ENCODE measurements at regions not wholly inside any gene's neighbourhood (a gene's known extent, or its start where the extent isn't known, plus 50 kb on each side); places are given as distances from the start of the nearest gene placed in this dataset.
A peak's percentile ranks its signal among the peaks of the same experiment; 100 is the strongest.

DNA sequence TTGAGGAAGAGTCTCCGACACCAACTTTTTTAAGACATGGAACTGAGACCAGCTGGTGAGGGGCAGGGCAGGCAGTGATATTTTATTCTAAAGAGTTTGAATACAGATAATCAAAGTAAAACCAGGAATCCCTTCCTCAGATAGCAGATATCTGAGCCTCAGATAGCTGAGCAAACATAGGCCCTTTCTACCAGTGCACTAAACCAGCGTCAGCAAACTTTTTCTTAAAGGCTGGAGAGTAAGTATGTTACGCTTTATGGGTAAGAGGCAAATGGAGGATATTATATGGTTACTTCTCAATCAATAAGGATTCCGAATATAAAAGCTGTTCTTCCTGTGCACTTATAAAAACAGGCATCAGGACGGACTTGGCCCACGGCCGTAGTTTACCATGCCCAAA, 73.9 kb downstream of the WNT5A start:
- no peak for DNase-seq (ENCODE audit: low read depth in 2 of 3, low spot score in 1 of 3)

DNA sequence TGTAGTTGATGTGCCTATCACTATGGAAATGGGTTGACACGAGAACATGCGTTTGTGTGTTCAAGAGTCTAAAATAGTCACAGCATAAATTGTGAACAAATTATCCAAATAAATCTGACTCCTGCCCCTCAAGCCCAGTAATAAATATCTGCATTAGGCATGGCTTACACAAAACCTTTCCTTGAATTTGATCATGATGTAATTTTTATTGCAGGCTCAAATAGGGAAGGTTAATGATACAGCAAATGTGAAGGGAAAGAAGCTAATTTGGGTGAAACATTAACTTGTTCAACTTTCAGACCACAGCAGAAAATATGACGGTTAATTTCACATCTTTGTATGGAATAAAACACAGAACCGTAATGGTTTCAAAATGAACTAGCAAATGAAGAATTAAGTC, 74.6 kb downstream of the WNT5A start:
- DNase-seq (ENCODE audit: low read depth in 2 of 3, low spot score in 1 of 3), result no peak

DNA sequence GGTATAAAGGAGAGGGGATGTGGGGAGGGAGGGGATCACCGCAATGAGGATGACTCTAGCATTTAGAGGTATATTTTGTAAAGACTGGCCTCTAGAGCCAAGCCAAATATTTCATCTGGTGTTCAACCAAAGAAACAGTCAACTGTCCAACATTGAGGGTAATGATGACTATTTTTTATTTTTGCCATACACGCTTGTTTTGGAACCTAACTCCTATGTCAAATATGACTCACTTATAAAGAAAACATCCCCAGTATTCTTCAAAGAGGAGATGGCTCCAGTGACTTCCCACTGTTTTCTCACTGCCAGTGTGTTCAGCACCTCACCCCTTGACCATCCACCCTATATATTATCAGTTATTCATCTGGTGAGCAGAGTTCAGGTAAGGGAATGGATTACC, 77.3 kb downstream of the WNT5A start:
- no peak for DNase-seq (ENCODE audit: low read depth in 2 of 3, low spot score in 1 of 3)

DNA sequence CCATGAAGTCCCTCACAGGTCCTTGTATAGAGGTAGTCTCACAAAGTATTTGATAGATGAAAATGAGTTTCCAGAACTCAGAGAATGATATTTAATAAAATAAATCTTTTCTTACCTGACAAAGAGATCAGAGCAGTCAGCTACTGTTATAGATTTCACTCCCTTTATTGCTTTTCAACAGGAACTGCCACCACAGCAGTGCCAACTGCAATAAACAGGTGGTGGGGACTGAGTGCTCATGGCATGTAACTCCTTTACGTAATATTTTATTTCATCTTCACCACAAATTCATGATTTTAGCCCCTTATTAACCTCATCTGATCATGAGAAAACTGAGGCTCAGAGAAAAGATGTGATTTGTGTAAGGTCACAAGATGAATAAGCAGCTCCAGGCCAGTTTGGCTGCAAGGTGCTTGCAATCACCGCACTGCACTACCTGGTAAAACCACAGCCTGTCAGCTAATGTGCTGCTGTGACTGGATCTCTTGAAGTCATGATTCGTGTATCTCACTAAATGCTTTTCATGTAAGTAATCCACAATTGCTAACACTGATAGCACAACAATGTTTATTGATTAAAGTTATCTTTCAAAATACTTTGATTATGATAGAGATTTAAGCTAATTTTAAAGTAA, 78.8 kb downstream of the WNT5A start:
- no peak for DNase-seq (ENCODE audit: low read depth in 2 of 3, low spot score in 1 of 3)

DNA sequence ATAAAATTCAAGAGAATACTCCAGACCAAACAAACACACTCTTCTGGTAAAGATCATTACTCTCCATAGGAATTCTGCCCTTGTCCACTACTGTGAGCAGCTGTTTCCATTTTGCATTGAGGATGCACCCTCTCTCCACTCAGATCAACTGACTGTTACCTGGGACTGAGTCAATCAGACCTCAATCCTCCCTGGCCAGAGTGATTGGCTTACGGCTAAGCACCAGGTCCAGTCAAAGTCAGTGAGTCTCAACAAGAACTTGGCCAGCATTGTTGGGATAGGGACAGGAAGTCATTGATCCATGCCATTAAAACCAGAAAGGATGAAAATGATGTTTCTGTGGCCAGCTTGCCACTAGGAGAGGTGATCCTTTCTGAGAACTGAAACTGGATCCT, 79.7 kb downstream of the WNT5A start:
- no peak for DNase-seq (ENCODE audit: low read depth in 2 of 3, low spot score in 1 of 3)

DNA sequence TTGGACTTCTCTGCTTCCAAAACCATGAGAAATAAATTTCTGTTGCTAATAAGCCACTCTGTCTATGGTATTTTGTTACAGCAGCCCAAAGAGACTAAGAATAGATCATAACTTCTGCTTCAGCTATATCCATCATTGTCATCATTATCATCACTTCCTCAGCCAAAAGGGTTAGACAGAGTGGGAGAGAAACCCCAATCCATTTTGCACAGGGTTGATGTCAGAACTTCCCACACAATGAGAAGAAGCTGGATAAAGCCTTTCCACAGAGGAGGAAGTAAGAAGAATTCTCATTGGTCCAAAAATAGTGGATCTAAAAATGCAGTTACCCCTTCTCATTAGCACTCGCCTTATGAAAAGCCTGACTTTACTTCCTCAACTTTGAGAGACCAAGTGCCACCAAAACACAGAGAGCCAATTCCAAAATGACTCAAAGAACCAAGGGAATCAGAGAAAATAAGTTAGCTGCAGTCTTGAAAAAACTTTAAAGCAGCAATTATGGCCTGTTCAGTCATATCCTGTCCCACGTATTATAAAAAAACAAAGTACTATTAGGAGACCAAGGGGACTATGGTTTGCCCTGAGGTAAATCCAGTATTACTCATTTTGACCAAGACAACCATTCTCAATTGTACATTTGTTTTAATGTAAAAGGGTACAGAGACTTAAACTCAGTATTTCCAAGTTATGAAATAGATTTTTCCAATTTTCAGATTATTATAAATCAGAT, 80.2 kb downstream of the WNT5A start:
- no peak for DNase-seq (ENCODE audit: low read depth in 2 of 3, low spot score in 1 of 3)

DNA sequence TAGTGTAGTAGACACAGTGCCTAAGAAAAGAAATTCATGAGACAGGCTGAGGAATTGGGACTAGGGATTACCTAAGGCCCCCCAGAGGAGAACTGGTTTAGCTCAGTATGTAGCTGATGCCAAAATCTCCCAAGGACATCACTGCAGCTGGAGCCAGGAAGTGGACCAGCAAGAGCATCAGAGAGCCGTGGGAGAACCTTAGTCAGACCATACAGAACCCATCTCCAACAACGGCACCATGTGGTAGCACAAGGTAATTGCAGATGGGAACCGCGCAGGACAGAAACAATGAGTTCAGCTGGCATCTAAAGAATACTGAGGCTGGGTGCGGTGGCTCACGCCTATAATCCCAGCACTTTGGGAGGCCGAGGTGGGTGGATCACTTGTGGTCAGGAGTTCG, 81.7 kb downstream of the WNT5A start:
- peak in 1 of 3 donors; percentile 0 for DNase-seq (ENCODE audit: low read depth in 2 of 3, low spot score in 1 of 3)

DNA sequence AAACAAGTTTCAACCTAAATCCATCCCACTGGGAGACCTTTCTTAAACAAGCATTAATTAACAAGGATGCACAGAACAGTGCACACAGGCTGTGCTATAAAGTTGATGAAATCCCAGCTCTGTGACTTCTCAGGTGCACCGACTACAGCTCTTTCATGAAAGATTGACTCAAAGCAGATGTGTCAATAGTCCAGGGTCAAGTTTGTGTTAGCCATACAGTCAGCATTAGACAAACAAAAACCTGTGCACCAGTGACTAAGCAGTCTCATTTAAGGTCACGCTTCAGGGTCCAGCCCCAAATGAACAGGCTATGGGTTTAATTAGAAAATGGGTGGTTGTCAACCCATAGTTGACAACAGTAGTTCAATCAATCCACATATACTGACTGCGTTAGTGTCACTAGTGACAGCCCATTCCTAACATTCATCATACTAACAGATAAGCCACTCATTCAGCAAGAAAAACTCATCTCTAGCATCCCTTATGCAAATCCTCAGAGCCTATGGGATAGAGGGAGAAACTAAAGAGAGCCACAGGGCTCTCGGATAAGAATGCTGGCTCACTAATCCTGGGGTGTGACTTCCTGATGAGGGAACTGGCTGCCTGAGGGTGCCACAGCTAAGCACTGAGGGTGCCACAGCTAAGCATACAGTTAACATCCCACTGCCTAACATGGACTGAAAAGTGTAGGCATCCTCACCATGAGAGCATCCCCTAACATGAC, 84.1 kb downstream of the WNT5A start:
- DNase-seq (ENCODE audit: low read depth in 2 of 3, low spot score in 1 of 3), result no peak

DNA sequence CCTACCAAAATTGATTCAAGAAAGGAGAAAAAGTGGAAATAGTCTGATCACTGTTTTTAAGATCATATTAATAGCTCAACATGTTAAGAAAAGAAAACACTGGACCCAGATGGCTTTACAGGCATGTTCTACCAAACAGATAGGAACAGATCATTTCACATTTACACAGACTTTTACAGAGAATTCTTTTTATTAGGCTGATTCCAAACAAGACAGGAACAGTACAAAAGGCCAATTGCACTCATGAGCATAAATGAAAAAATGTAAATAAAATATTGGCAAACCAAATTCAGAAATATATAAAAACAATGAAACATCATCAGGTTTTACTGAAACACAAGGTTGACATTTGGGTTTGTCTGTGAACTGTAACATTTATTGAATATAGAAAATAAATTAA, 106.5 kb downstream of the WNT5A start:
- no peak for DNase-seq (ENCODE audit: low read depth in 2 of 3, low spot score in 1 of 3)

DNA sequence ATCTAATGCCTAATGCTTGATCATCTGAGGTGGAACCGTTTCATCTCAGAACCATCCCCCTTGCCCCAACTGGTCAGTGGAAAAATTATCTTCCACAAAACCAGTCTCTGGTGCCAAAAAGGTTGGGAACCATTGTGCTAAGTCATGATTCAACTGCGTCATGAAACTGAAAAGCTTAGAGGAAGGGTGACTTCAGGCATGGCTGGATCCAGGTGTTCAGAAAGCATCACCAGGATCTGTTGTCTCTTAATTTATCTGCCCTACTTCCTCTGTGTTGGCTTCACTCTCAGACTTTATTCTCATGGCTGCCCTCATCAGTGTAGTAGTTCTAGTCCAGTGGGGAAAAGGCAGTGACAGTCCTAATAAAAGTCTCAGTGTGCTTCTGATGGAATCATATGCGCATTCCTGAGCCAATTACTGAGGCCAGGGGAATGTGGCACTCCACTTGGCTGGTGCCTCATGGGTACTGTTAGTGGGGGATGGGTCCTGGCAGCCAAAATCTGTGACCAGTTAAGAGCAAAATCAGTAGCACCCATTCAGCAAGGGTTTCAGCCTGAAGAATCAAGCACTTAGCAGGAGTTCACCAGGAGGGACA, 110.3 kb downstream of the WNT5A start:
- no peak for DNase-seq (ENCODE audit: low read depth in 2 of 3, low spot score in 1 of 3)

DNA sequence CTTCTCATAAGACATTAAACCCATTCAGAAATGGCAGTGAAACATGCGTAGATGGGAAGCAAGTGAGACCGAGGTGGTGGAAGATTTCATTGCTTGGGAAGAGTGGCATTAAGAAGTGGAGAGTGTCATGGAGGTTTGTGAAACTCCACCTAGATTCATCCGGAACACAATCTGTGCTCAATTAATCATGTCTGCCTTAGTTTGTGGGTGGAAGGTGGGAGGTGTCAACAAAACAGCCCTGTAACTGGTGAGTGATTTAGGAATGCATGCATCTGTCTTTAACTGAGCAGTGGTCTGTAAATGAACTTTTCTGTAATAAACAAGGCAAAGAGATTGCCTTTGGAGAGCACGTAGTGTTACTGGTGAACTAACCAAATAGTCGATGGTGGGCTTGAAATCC, 113.7 kb downstream of the WNT5A start:
- no peak for DNase-seq (ENCODE audit: low read depth in 2 of 3, low spot score in 1 of 3)

DNA sequence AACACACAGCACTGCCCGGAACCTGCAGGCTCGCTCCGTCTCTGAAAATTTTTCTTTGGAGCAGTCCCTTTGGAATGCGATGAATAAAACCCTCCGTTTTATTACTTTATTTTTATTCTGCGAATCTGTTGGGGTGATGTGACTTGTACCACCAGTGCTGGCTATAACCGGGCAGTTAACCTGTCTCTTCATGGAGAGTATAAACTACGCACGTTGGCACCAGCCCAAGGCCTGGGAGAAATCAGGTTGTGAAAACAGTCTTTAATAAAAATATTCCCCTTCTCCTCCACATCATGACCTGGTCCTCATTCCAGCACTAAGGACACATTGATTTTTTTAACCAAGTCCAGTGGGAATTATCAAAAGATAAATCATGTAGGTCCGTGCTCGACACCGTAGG, 116.8 kb downstream of the WNT5A start:
- DNase-seq (ENCODE audit: low read depth in 2 of 3, low spot score in 1 of 3), result no peak

DNA sequence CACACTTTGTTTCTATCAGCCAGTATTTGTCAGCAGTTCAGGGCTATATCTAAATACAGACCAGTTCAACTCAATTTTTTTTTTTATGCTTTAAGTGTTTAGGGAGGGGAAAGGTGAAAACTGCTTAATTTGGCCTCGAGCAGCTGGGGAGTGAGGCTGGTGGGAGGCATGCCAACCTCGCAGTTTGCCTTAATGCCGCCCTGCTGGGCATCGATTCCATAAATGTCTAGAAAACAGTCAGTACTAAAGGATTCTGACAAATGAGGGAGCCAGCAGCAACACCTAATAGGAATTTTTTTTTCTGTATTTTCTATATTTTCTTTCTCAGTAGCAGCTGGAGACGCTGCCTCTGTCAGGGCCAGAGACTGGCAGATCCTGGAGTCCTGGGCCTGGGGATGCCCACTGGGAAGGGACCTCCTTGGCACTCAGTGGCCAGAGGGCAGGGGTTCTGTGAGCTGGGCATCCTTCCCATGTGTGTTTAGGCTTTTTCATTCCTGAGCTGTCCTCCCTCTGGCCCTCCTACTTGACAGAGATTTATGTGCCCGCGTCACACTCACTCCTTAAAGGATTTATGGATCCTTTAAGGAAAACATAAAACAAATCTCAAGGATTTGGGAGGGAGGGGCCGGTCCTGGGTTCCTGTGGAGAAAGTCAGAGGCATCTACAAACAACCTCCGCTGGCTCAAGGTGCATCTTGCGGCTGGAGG, 117.8 kb downstream of the WNT5A start:
- no peak for DNase-seq (ENCODE audit: low read depth in 2 of 3, low spot score in 1 of 3)

DNA sequence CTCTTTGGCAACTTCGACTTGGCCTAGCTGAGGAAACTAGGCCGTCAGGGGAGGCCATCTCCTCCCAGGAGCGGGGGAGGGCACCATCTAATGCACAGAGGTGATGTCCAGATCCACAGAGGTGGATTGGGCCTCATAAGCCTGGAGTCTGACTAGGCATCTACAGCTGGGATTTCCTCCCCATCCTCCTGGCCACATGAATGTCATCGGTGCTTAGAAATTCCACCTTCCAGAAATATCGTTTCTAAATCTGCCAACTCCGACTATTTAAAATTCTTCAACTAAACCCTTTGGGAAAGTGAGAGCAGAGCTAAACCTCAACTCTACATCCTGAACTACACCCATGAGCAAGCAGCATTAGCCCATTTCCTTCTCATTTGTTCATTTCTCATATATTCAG, 118.7 kb downstream of the WNT5A start:
- no peak for DNase-seq (ENCODE audit: low read depth in 2 of 3, low spot score in 1 of 3)

DNA sequence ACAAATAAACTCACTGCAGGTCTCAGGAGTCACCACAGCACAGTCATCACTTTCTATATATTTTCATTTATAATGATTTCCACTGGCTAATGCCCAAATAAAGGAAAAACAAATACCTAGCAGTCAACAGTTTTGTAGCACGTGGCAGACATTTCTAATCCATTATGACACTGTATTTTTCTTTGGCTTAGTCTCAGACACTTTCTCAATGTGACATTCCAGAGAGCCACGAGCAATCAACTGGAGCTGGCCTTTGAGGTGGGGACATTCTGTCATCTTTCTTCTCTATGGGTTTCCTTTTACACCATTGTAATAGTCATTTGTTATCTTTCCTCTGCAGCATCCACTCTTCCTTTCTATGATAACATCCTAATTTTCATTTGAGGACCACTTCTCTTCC, 119.7 kb downstream of the WNT5A start:
- DNase-seq (ENCODE audit: low read depth in 2 of 3, low spot score in 1 of 3), result no peak

DNA sequence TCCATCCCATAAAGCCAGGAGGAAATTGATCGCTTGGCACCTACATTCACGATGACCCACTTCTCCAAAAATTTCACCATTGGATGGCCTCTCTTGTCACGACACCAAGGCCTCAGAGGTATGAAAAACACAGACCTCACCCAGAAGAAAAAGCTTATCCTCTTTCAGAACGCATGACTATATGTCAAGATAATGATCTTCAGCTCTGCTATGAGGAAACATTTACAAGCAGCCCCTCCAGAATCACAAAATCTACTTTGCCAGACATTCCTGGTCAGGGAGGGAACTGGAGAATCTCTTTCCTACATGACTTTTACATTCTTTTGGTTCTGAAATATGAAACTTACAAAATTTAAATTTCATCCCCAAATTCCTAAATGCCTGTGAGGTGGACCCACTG, 122.7 kb downstream of the WNT5A start:
- DNase-seq (ENCODE audit: low read depth in 2 of 3, low spot score in 1 of 3), result no peak

DNA sequence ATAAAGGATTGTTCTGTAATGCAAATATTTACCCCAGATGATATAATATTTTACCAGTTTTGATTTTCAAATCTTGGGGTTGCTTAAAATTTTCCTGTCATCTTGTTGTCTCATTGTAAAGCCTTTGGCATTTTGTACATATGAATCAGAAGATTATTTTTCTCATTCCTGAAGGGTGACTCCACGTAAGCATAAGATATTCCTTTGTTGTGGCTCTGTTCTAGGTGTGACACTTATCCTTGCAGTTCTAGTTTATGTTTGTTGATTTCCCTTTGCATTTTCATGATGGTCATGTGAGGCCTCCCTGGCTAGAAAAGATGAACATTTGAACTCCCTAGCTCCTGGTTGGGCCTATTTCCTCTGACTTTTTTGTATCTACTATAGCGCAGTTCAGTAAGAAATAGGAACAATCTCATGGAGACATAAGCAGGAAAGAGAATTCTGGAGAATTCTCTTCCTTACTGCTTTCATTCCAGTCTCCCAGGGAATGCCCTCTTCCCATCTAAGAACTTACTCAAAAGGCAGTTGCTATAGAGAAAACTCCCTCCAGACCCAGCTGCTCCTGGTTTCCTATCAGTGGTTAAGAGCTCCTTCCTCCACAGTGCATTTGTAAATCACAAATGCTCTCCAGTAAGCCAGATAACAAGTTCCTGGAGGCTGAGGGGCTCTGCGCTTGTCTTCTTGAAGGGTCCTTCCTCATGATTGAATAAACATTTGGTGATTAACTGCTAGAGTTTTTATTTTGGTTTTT, 124.7 kb downstream of the WNT5A start:
- no peak for DNase-seq (ENCODE audit: low read depth in 2 of 3, low spot score in 1 of 3)

DNA sequence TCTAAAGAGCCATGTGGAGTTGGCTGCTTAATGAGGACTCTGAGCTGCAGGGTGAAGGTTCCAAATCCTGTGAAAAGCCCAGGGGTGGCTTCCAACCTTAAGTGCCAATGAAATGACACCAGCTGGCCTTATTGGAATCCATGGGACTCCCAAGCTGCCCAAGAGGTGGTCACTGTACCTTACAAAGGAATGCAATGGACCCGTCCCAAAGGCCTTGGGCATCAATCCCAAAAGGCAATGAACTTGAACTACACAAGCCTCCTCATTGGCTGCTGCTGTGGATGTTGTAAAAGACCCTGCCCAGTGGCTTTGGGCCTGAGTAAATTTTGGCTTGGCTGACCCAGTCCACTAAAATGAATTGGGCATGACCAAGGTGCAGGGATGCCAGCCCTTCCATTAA, 129.3 kb downstream of the WNT5A start:
- no peak for DNase-seq (ENCODE audit: low read depth in 2 of 3, low spot score in 1 of 3)

DNA sequence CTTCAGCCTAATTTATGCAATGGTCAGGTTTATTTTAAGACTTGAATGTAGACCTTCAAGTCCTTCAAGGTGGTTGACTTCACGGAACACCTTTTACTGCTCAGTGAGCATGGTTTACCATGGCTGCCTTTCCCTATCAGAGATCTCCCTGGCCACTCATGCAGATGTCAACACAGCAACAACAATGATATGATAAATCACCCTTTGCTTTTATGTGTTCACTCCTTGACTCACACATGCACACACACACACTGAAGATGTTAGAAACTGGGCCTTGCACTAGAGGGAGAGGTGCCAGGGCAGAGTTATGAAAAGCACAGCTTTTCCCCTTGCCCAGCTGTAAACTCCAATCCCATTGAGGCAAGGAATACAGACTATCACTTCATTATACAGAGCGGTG, 134.4 kb downstream of the WNT5A start:
- no peak for DNase-seq (ENCODE audit: low read depth in 2 of 3, low spot score in 1 of 3)

DNA sequence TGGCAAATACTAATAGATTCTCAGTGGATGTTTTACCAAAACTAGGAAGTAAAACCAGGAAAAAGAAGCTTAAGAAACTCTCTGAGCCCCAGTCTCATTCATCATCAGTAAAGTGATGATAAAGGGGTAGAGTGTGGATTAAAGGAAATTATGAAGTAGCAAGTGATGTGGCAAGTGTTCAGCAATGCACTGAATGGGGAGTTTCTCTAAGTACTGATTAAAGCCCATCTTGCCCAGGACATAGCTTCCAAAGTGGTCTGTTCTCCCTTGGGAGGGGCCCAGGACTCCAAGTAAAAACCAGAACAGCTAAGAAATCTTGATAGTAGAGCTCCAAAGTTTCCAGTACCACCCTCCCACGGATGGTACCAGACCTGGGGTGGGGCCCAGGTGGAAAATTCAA, 137.3 kb downstream of the WNT5A start:
- DNase-seq (ENCODE audit: low read depth in 2 of 3, low spot score in 1 of 3), result no peak
